ENCODE measurements at regions not wholly inside any gene's neighbourhood (a gene's known extent, or its start where the extent isn't known, plus 50 kb on each side); places are given as distances from the start of the nearest gene placed in this dataset.

DNA sequence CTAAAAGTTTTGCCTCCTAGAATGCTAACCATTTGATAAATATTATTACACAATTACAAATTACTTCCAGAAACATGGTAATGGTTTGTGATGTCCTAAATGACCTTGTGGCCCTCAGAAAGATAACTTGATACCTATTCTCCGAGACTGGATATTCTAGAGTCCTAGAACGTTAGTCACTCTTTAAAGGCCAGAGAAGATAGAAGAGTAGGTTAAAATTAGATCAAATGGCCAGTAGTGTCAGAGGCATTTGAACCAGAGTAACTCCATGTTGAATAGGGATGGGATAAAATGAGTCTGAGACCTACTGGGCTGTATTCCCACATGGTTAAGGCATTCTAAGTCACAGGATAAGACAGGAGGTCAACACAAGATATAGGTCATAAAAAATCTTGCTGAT is 96.6 kb upstream of the ADAMTS20 start:
- Histone ChIP-seq H3K4me3 (no peak overlapping the region), H3K27me3 (ENCODE audit: insufficient read depth in 3 of 3, low read length in 2 of 3) (no peaks in the 10 kb centered on the region), H3K9me3 (no peaks in the 10 kb centered on the region), H3K4me1 (no peaks in the 10 kb centered on the region), H3K36me3 (ENCODE audit: insufficient read depth in 1 of 2, low read depth in 1 of 2) (no peaks in the 10 kb centered on the region), H3K27ac (no peak overlapping the region)
- 29 to 44% (median 42%) methylated on average over 2 of the region's 2 CpGs for WGBS, 3 donors
- DNase-seq (no peak), ATAC-seq (peak in 2 of 4 donors; percentile 28 to 58)
- TF ChIP-seq, protein P1, sequence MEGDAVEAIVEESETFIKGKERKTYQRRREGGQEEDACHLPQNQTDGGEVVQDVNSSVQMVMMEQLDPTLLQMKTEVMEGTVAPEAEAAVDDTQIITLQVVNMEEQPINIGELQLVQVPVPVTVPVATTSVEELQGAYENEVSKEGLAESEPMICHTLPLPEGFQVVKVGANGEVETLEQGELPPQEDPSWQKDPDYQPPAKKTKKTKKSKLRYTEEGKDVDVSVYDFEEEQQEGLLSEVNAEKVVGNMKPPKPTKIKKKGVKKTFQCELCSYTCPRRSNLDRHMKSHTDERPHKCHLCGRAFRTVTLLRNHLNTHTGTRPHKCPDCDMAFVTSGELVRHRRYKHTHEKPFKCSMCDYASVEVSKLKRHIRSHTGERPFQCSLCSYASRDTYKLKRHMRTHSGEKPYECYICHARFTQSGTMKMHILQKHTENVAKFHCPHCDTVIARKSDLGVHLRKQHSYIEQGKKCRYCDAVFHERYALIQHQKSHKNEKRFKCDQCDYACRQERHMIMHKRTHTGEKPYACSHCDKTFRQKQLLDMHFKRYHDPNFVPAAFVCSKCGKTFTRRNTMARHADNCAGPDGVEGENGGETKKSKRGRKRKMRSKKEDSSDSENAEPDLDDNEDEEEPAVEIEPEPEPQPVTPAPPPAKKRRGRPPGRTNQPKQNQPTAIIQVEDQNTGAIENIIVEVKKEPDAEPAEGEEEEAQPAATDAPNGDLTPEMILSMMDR (IDR thresholded peaks at IDR 0.05), result no peak
- intact Hi-C loops (cut with DNase I), result no loop called here

- Histone ChIP-seq H3K27me3 (ENCODE audit: insufficient read depth in 3 of 3, low read length in 2 of 3) (no peaks in the 10 kb centered on the region), H3K4me1 (no peaks in the 10 kb centered on the region), H3K4me3 (no peak overlapping the region), H3K36me3 (ENCODE audit: insufficient read depth in 1 of 2, low read depth in 1 of 2) (no peaks in the 10 kb centered on the region), H3K27ac (no peak overlapping the region), H3K9me3 (no peaks in the 10 kb centered on the region)
- TF ChIP-seq, protein P1 (IDR thresholded peaks at IDR 0.05), result no peak
- ATAC-seq (no peak), DNase-seq (no peak)
- intact Hi-C loops (cut with DNase I), result no loop called here
- 17 to 32% (median 28%) methylated on average over 4 of the region's 4 CpGs for whole genome bisulfite sequencing, 3 donors
Observed at GRCh38 chr12:43638806-43639205, 86.8 kb upstream of the ADAMTS20 start.

DNA sequence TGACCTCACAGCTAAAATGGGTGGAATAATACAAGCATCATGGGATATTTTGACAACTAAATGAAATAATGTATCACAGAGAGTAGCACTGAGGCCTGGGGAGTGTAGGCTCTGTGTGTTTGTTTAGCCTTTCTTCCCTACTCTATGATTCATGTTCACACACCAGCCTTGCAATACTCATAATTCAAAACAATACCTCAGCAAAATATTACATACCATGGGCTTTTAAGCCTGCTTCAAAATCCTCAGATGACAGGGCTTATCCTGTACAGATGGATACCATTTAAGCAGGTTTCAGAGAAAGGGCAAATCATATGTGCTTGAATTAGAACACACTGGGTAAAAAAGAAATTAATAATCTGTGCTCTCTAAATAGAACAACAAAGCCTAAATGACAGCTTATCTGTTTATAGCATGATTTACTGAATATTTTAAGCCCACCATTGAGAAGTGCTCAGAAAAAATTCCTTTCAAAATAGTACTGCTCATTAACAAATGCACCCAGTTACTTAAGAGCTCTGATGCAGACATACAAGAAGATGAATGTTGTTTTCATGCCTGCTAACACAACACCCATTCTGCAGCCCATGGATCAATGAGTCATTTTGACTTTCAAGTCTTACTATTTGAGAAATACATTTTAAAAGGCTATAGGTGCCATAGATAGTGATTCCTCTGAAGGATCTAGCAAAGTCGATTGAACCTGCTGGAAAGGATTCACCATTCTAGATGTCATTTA is 84.9 kb upstream of the ADAMTS20 start:
- DNase-seq, result no peak
- no peak for ATAC-seq

GRCh38 chr12:43621262-43621661 is 69.3 kb upstream of the ADAMTS20 start:
- Histone ChIP-seq H3K36me3 (ENCODE audit: insufficient read depth in 1 of 2, low read depth in 1 of 2) (no peaks in the 10 kb centered on the region), H3K9me3 (no peaks in the 10 kb centered on the region), H3K27ac (no peak overlapping the region), H3K27me3 (ENCODE audit: insufficient read depth in 3 of 3, low read length in 2 of 3) (no peaks in the 10 kb centered on the region), H3K4me3 (no peak overlapping the region), H3K4me1 (no peaks in the 10 kb centered on the region)
- TF ChIP-seq, protein P1 (IDR thresholded peaks at IDR 0.05), result no peak
- intact Hi-C loops (cut with DNase I), result no loop called here
- WGBS, 3 donors, result 70 to 88% (median 83%) methylated on average over 2 of the region's 2 CpGs
- ATAC-seq (no peak), DNase-seq (no peak)

More for the DNA sequence above, 84.9 kb upstream of the ADAMTS20 start:
- no peaks in the 10 kb centered on the region for H3K27me3 ChIP-seq (ENCODE audit: insufficient read depth in 3 of 3, low read length in 2 of 3)
- TF ChIP-seq, protein P1 (IDR thresholded peaks at IDR 0.05), result no peak
- WGBS, 3 donors, result 0 to 75% (median 41%) methylated on average over 1 of the region's 1 CpG
- no peaks in the 10 kb centered on the region for H3K36me3 ChIP-seq (ENCODE audit: insufficient read depth in 1 of 2, low read depth in 1 of 2)
- intact Hi-C loops (cut with DNase I), result no loop called here
- no peak overlapping the region for H3K4me3 ChIP-seq
- H3K27ac ChIP-seq, result no peak overlapping the region
- H3K4me1 ChIP-seq, result no peaks in the 10 kb centered on the region
- no peaks in the 10 kb centered on the region for H3K9me3 ChIP-seq

DNA sequence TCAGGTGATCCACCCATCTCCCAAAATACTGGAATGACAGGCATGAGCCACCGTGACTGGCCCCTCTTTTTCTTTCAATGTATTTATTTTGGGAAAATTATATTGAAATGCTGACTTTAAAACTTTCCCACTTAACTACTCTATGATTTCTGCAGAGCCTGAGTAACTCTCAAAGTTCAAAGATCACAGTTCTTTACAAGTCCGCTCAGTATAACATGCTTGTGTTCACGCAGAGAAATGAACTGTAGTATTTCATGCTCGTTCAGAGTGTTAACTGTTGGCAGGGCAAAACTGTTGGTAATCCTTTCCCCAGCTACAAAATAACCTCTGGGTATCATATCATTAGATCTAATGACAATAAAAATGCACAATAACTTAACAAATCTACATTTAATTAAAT is 50.7 kb upstream of the ADAMTS20 start:
- Histone ChIP-seq H3K27ac (no peak overlapping the region), H3K9me3 (no peaks in the 10 kb centered on the region), H3K4me1 (no peaks in the 10 kb centered on the region), H3K27me3 (ENCODE audit: insufficient read depth in 3 of 3, low read length in 2 of 3) (no peaks in the 10 kb centered on the region), H3K4me3 (no peak overlapping the region), H3K36me3 (ENCODE audit: insufficient read depth in 1 of 2, low read depth in 1 of 2) (no peaks in the 10 kb centered on the region)
- ATAC-seq (no peak), DNase-seq (no peak)
- WGBS, 3 donors, result 34 to 42% (median 39%) methylated on average over 4 of the region's 4 CpGs
- TF ChIP-seq, protein P1 (IDR thresholded peaks at IDR 0.05), result no peak
- intact Hi-C loops (cut with DNase I), result no loop called here
